Smooth muscle cell of the brain vasculature (primary cell): ENCODE measurements at regions not wholly inside any gene's neighbourhood (a gene's known extent, or its start where the extent isn't known, plus 50 kb on each side); places are given as distances from the start of the nearest gene placed in this dataset.

Experiments used
- DNase-seq: peaks from one replicate; pipeline ENCODE4 v3.0.0-alpha.2; 2012; ENCODE audit warnings: low read depth, low spot score

DNA sequence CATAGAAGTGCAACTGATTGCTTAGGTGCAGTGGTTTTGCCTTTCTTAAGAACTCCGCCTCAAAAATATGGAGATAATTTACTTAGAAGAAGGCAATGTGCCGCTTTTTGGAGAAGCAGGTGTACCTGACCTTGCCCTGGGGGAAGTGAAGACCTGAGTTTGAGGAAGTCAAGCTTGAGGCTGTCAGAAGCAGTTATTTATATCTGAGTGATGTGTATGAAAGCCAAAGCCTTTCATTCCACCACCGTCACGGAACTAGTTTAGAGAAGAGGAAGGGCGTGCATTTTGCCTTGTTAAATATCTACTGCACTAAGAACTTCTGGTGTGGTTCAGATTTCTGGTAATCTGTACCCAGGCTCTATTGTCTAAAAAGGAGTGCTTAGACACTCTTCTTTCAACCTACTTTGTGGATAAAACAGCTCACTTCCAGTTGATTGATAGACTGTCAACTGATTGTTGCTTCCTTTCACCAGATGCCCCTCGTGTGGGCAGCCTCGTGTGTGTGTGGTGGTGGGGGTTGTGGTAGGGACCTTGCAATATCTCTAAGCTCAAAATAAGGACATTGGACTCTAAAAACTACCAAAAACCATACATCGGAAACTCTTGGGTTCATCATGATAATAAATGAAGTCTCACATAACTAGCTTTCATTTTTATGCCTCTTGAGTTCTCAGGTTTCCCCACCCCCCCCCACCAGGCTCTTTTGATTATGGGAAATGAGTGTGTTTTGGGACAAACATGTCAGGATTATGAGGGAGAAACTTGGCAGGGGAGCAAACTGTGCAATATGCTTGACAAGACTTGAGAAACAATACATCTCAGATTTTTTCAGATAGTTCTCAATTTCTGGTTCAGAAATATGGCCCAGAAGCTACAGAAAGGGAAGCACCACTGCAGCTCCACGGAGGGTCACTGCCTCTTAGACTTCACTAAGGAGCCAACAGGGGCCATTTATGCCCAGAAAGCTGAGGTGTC, 78.6 kb downstream of the ARF6 start:
- DNase-seq: no peak

- DNase-seq: no peak
These were observed 79.3 kb downstream of the ARF6 start for GRCh38 chr14:49972131-49972671.

GRCh38 chr14:49972823-49973222, 79.9 kb downstream of the ARF6 start:
- DNase-seq: peak; percentile 76

GRCh38 chr14:49975276-49975675, 82.4 kb downstream of the ARF6 start:
- DNase-seq: no peak

DNA sequence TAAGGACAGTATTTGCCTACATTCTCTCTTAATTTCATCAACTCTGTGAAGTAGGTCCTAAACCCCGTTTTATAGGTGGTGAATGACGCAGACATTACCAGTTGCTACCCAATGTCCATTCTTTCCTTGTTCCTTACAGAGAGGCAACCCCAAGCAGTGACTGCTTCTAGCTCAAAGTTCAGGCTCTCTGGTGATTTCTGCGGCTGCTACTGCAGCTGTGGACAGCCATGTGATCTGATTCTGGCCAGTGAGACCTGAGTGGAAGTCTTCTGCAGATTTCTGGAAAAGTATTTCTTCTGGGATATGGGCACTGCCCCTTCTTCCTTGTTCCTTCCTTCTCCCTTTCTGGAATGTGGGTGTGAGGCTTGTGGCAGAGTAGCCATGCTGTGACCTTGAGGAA, 82.9 kb downstream of the ARF6 start:
- DNase-seq: no peak

- no peak for DNase-seq
These were observed 84.4 kb downstream of the ARF6 start for GRCh38 chr14:49977126-49977841.

GRCh38 chr14:49980027-49980426, 87.1 kb downstream of the ARF6 start:
- no peak for DNase-seq

DNA sequence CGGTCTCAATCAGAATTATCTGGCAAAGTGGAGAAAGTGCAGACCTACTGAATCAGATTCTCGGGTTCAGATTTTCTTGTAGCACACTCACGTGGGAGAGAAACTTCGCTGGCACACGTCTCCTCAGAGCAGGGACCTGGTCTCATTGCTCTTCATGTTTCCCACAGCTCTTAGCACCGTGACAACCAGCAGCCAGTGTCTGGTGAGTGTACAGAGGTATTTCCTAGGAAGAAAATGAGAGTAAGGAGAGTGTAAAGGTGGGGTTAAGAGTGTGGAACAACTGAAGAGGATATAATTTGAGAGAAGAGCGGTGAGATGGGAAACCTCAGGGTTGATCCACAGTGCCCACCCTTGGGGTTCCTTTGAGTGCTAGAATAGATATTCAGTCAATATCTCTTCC, 89.2 kb downstream of the ARF6 start:
- no peak for DNase-seq

GRCh38 chr14:49982501-49982951, 89.6 kb downstream of the ARF6 start:
- no peak for DNase-seq

GRCh38 chr14:49984424-49984823, 91.5 kb downstream of the ARF6 start:
- DNase-seq: no peak

GRCh38 chr14:49986343-49987014, 93.6 kb downstream of the ARF6 start:
- DNase-seq: no peak

DNA sequence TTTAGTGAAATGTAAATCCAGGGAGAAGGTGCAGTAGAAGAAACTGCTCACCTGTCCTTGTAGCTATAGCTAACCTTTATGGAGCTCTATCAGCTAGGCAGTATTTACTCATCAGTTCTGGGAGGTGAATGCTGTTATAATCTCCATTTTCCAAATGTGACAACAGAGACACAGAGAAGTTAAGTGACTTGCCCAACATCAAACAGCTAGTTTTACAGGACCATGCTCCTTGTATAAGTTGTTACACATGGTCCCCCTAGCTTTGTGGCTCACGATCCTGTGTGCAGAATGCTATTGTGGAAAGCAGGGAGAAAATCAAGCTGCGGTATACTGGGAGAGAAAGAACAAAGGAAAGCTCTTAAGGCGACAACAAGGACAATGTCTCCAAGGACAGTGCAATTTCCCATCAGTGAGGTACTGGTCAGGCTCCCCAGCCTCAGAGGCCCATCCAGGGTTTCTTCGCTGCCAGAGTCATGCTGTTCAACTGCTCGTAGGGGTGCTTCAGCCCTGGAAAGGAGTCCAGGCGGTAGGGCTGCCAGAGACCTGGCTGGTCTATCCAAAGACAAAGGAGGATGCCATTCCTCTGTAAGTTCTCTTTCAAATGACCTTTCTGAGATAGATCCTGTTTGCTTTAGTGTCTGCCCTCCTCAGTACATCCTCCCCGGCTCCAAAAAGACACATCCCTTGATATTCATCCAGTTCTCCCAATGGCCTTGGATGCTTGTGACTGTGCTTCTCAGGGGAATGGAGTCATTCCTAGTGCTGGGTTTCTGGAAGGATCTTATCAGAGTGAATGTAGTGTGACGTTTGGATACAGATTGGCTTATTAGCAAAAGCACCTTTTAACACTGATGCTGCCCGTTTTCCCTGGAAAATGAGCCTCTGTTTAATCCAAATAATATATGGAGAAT, 95.5 kb downstream of the ARF6 start:
- no peak for DNase-seq

GRCh38 chr14:49989966-49990365, 97.1 kb downstream of the ARF6 start:
- DNase-seq: no peak

DNA sequence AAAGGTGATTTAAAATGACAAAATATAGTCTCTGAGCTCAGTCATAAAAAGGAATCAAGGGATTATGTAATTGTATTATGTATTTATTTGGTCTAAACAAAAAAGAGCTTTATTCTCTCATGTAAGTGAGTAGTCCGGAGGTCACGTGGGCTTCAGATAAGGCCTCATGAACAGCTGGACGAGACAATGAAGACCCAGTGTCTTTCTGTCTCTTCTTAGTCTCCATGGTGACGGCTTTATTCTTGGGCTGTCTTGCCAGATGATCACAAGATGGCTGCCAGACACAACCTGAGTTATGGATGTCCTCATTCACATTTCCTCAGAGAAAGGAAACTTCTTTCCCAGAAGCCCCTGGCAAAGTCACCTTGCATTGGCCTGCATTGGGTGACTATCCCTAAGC, 98.6 kb downstream of the ARF6 start:
- no peak for DNase-seq

DNA sequence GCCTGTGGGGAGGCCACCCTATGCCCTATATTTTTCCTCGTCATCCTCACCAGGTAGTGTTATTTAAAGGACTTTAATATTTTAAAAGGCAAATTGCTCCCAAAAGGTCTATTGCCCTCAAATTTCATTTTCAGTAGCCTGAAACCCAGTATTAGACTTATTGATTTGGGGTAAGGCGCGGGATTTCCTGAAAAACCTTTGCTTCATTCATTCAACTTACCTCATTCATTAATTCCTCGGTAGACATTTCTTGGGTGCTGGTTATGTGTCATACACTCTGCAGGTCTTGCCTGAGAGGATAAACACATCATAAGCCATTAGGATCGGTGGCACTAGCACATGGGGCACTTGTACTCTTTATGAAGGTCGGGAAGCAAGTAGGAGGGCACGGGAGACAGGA, 99.2 kb downstream of the ARF6 start:
- DNase-seq: no peak

DNA sequence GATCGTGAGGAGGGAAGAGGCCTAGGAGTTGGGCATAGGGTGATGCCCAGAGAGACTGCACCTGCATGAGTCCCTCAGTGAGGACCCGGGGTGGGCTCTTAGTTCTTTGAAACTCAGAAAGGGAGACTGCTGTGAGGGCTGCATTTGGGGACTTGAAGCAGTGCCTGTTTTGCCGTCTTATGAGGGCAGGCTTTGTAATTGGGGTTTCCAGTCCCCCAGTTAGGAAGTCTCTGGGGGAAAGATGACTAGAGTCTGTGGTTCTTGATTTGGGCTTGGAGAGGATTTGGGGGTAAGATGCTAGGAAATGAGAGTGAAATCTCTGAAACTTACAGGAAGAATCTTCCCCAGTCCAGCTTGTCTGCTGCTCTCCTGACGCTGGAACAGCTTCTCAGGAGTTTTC, 99.6 kb downstream of the ARF6 start:
- DNase-seq: no peak

- no peak for DNase-seq
These were observed 100.0 kb downstream of the ARF6 start for GRCh38 chr14:49992901-49993339.

DNA sequence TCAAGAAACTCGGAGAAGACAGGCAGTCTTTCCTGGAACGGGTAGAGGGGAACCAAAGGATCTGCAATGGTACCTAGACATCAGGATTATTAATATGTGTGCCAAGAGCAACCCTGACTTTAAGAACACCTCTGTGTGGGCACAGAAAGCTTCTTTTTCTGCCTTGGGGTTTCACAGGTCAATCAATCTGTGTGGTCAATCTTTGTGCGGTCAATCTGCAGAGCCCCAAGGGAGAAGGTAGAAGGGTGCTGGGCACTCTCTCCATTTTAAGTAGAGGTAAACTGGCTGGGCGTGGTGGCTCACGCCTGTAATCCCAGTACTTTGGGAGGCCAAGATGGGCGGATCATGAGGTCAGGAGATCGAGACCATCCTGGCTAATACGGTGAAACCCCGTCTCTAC, 100.7 kb downstream of the ARF6 start:
- no peak for DNase-seq

GRCh38 chr14:49994951-49995561, 102.2 kb downstream of the ARF6 start:
- no peak for DNase-seq

GRCh38 chr14:49997991-49998390, 105.1 kb downstream of the ARF6 start:
- no peak for DNase-seq
